IPS-18c (cell line): ENCODE measurements at regions not wholly inside any gene's neighbourhood (a gene's known extent, or its start where the extent isn't known, plus 50 kb on each side); places are given as distances from the start of the nearest gene placed in this dataset.
A peak's percentile ranks its signal among the peaks of the same experiment; 100 is the strongest.
"Not testable (repeated sequence)": the region's sequence is repeated elsewhere in the genome, so short reads cannot be mapped to it uniquely, and the experiment has no call there.

Experiments
- H3K4me3 ChIP-seq: 2 replicates; pipeline ENCODE4 v1.7.0; 2013; ENCODE audit warnings: low read depth, mild to moderate bottlenecking, low read length, moderate library complexity; ENCODE audit not compliant: insufficient read depth
- H3K9me3 ChIP-seq: one replicate; pipeline ENCODE4 v1.6.1; 2013; ENCODE audit warnings: mild to moderate bottlenecking, low read length, moderate library complexity; ENCODE audit not compliant: control insufficient read depth, insufficient read depth

DNA sequence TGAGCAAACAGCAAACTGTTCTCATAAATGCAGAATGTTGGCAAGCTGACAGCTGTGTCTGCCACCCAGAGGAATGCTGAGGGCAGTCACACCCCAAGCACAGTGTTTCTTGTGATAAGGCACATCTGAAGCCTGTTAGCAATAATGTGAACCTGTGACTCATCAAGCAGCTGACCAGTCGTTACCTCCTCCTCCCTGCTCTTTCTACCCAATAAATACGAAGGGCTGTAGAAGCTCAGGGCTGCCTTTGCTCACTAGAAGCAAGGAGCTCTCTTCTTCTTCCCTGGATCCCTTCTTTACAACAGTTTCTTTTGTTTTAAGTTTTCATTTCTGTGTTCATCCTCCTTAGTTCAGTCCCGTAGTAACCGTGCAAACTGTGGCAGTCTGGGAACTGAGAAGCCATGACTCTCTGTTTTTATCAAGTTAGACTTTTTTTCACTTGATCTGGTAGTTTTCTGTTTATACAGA, 160.3 kb upstream of the ZNF184 start:
- not testable (repeated sequence) for H3K9me3 ChIP-seq, H3K4me3 ChIP-seq

DNA sequence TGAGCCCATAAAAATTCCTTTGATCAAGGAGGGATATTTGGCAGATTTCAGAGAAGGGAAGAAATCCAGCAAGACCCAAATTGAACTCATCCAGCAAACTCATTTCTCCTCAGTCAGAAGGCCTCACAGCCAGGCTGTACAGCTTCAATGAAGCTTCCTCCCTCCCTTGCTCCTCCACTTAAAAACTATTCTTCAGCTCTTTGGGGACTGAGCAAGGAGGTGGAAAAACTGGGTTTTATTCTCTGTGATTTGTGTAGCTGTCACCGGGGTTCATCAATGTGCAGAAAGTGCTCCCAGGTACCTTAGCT, 158.7 kb upstream of the ZNF184 start:
- peak overlapping the region; percentile 96; the same call in 1 of the 2 replicates for H3K4me3 ChIP-seq
- H3K9me3 ChIP-seq: no peaks in the 10 kb centered on the region

- Histone ChIP-seq H3K4me3 (peak overlapping the region; percentile 96), H3K9me3 (no peaks in the 10 kb centered on the region)
Observed at GRCh38 chr6:27630727-27631608, 158.1 kb upstream of the ZNF184 start.

GRCh38 chr6:27624694-27625262, 151.9 kb upstream of the ZNF184 start:
- Histone ChIP-seq H3K4me3 (no peak overlapping the region), H3K9me3 (no peaks in the 10 kb centered on the region)

DNA sequence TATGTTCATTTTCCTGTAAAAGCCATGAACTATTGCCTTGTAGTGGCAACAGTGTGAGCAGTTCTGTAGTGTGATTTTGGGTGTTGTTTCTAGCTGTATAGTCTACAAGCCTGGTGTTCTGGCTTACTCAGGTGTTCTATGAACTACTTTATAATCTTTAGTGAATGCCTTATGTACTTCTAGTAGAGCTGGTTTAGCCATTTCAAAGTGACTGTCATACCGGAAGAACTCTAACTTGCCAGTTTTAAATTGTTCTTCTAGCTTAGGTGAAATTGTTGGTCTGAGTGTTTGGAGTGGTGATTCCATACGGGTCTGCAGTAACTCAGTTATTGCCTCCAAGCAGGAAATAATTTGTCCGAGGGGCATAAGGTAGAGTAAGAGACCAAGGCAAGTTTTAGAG, 150.2 kb upstream of the ZNF184 start:
- H3K4me3 ChIP-seq: no peak overlapping the region
- no peaks in the 10 kb centered on the region for H3K9me3 ChIP-seq

GRCh38 chr6:27619436-27619835, 146.5 kb upstream of the ZNF184 start:
- H3K9me3 ChIP-seq: no peaks in the 10 kb centered on the region
- no peak overlapping the region for H3K4me3 ChIP-seq

DNA sequence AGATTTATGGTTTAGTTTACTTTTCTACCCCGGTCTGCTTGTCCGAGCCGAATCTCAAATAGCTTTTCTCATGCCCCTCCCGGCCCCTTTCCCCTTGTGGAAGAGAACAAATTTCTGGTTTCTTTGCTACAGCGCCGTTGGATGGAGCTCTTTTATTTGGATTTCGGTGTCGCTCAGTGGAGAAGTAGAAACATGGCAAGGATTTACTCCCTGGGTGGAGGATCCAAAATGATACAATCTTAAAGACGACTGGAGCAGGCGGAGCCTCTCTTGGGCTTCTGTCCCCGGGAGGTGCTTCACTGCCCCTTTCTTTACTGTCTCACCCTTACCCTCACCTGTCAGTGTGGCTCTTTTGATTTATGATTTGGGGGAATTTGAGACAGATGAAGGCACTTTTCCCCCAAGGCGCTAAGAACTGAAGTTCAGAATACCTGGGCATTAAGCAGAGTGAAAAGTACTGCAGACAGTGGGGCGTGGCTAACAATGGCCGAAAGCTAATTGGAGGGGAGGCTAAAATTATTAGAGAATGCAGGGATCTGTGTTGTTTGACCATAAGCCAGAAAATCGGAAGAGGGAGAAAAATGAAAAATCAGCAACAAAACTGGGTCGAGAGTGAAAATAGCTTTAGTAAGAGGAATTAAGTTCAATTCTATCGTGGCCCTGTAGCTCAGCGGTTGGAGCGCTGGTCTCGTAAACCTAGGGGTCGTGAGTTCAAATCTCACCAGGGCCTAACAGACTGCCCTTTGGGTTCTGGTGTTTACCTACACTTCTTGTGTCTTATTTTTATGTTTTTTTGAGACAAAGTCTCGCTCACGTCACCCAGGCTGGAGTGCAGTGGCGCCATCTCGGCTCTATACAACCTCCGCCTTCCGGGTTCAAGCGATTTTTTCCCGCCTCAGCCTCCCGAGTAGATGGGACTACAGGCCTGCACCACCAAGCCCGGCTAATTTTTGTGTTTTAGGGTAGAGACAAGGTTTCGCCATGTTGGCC, 145.1 kb upstream of the ZNF184 start:
- Histone ChIP-seq H3K9me3 (no peaks in the 10 kb centered on the region), H3K4me3 (peak overlapping the region; percentile 46)

DNA sequence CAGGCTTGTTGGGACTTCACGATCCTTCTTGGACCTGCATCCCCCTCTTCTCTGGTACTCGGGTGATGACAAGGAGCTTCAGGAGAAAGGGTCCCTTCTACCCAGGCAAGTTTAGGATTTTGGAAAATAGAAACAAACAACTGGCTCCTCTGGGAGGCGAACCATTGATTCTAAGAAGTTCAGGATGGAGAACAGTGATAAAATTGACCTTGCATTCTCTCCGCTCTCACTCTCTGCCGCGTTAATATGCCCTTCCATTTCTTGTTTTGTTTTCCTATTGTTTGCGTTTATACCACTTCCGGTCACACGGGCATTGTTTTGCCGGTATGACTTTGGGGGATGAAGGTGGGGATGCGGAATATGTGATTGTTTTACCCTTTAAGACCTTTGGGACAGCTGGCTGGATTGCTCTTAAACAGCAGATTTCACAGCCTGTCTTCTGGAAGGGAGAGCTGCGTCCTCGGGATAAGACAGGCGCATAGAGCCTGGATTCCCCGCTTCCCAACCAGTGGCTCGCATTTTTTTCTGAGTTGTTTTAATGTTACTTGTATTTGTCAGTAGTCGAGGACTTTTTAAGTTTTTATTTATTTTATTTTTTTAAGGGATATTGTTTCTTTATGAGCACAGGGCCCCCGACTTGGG, 144.3 kb upstream of the ZNF184 start:
- no peaks in the 10 kb centered on the region for H3K9me3 ChIP-seq
- peak overlapping the region; percentile 46 for H3K4me3 ChIP-seq

- Histone ChIP-seq H3K9me3 (no peaks in the 10 kb centered on the region), H3K4me3 (peak overlapping the region; percentile 46)
Observed at GRCh38 chr6:27616328-27617045, 143.6 kb upstream of the ZNF184 start.

DNA sequence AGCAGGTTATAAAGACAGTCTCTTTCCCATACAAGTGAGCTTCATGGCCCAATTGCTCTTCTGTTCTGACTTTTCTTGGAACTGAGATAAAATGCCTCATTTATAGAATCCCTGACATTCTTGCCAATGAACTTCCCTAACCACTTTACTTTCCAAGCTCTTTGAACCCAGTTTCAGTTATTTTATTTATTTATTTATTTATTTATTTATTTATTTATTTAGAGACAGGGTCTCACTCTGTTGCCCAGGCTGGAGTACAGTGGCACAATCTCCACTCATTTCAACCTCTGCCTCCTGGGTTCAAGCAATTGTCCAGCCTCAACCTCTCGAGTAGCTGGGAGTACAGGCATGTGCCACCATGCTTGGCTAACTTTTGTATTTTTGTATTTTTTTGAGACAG, 138.5 kb upstream of the ZNF184 start:
- Histone ChIP-seq H3K4me3 (no peak overlapping the region), H3K9me3 (no peaks in the 10 kb centered on the region)

- no peaks in the 10 kb centered on the region for H3K9me3 ChIP-seq
- no peak overlapping the region for H3K4me3 ChIP-seq
Observed at GRCh38 chr6:27608916-27609883, 136.3 kb upstream of the ZNF184 start.

DNA sequence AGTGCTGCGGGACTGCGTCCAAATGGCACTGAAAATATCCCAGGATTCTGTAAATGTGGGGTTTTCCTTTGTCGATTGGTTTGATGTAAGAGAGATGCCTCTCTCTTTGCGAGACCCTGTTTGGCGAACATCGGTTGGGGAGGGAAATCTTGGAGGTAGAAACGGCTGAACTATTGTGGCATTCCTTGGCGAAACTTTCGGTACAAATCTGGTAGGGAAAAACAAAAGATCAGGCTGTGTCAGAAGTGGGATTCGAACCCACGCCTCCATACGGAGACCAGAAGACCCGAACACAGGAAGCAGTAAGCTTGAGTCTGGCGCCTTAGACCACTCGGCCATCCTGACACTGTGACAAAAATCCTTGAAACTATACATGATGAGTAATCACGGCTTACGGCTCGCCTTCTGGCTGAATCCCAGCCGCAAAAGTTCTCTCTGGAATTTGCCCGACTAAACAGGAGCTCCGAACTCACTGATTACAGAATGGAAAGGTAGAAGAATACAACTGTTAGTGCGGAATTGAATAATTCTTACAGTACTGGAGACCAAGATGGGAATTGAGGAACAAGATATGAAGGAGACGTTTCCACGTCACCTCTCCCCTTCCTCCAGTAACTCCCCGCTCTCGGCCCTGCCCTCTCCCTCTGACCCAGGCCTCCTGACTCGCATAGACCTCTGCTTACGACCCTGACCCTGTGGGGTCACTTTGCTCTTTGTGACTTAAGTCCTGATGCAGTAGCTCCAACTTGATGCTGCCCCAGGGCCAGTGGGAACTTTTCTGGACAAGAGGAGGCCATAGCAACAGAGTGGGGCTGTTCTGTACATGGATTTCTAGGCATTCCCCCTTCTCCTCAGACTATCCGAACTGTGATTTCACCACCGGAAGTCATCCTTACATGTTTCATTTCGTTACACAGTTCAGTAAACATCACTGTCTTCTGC, 132.8 kb upstream of the ZNF184 start:
- Histone ChIP-seq H3K9me3 (no peaks in the 10 kb centered on the region), H3K4me3 (peak overlapping the region; percentile 66)

DNA sequence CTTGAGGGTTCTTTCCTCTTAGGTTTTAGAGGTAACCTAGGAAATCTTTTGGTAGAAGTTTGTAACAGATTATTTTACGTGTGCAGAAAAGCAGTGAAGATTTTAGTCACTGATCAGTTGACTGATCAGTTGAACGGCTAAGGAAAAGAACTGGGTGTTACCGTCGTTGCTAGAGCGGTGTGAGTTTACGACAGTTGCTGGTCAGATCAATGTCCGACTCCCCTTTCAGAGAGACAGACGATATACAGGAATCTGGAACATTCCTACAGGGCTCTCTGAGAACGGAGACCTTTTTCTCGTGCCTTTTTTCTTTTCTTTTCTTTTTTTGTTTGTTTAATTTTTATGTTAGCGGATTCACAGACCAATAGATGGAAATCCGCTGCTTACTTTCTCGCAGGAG, 132.1 kb upstream of the ZNF184 start:
- no peaks in the 10 kb centered on the region for H3K9me3 ChIP-seq
- peak overlapping the region; percentile 66 for H3K4me3 ChIP-seq

DNA sequence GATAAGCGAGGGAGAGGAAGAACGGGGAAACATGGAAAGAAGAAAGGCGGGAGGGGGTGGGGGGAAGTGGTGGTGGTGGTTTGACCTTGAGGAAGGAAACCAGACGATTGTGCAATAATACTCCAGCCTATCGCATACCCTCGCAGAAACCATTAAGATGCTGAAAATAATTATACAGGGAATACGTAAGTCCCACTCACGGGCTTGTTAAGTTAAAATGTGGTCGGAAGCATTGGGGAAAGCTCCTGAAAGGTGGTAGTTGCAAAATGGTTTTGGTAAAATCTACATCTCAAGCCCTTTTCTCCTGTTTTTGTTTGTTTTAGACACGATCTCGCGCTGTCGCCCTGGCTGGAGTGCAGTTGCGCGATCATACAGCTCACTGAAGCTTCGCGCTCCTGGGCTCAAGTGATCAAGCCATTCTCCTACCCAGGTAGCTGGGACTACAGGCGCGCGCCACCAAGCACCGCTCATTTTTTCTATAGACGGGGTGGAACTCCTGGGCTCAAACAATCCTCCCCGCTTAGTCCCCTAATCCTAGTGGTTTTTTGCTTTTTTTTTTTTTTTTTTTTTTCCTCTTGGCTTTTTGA, 128.9 kb upstream of the ZNF184 start:
- no peaks in the 10 kb centered on the region for H3K9me3 ChIP-seq
- H3K4me3 ChIP-seq: peak overlapping the region; percentile 70
